IMR-90 (cell line): ENCODE measurements at regions not wholly inside any gene's neighbourhood (a gene's known extent, or its start where the extent isn't known, plus 50 kb on each side); places are given as distances from the start of the nearest gene placed in this dataset.

ENCODE experiments used
- ATAC-seq: fragments of 200-7000 bp; cut with Tn5 transposase; 2 replicates; pipeline ENCODE4 v1.9.1; 2020; ENCODE audit warnings: low read depth, mild to moderate bottlenecking, moderate library complexity
- BruUV-seq: library from RNA; stranded (reverse); fragments of 400-500 nt; replicated peaks from 2 replicates; lab custom pipeline; 2021; lab: Mats Ljungman, UMichigan
- CTCF ChIA-PET: fragments of 300-600 bp; formaldehyde crosslinking; extraction: SDS; loops from one replicate; lab custom pipeline; 2021; ENCODE audit warnings: antibody characterized with exemption; lab: Yijun Ruan, JAX
- POLR2A ChIA-PET: fragments of 300-600 bp; sonication (Branson Sonifier 250); formaldehyde crosslinking; loops from one replicate; lab custom pipeline; 2022; ENCODE audit warnings: antibody characterized with exemption; ENCODE audit not compliant: unreplicated experiment; lab: Charles Lee
- DNase-seq: peaks from one replicate; pipeline ENCODE4 v3.0.0; 2013
- H2AFZ ChIP-seq: replicated peaks from 2 replicates; pipeline ENCODE3; 2013; ENCODE audit warnings: low read length, mild to moderate bottlenecking; ENCODE audit not compliant: poor library complexity
- H2AK5ac ChIP-seq: 2 replicates; pipeline ENCODE4 v1.6.1; 2013; ENCODE audit warnings: low read depth, low read length, inconsistent platforms
- H2AK9ac ChIP-seq: replicated peaks from 2 replicates; pipeline ENCODE3; 2013; ENCODE audit warnings: mild to moderate bottlenecking, low read depth, low read length, moderate library complexity; ENCODE audit not compliant: poor library complexity
- H2BK120ac ChIP-seq: 2 replicates; pipeline ENCODE4 v1.6.1; 2013; ENCODE audit warnings: low read depth, low read length, inconsistent platforms
- H2BK15ac ChIP-seq: 3 replicates; pipeline ENCODE4 v1.6.1; 2013; ENCODE audit warnings: low read depth, low read length, inconsistent platforms
- H2BK20ac ChIP-seq: 2 replicates; pipeline ENCODE4 v1.6.1; 2013; ENCODE audit warnings: low read depth, mild to moderate bottlenecking, inconsistent platforms, low read length, moderate library complexity
- H2BK5ac ChIP-seq: 2 replicates; pipeline ENCODE4 v1.6.1; 2013; ENCODE audit warnings: mild to moderate bottlenecking, low read depth, low read length, inconsistent platforms; ENCODE audit not compliant: poor library complexity, severe bottlenecking
- H3K14ac ChIP-seq: replicated peaks from 2 replicates; pipeline ENCODE4 v1.6.1; 2013; ENCODE audit warnings: low read depth, low read length, inconsistent platforms
- H3K18ac ChIP-seq: 2 replicates; pipeline ENCODE4 v1.6.1; 2013; ENCODE audit warnings: low read depth, low read length, control low read depth
- H3K23ac ChIP-seq: 2 replicates; pipeline ENCODE4 v1.6.1; 2013; ENCODE audit warnings: low read depth, low read length, inconsistent platforms
- H3K27ac ChIP-seq: 2 replicates; pipeline ENCODE4 v1.5.1; 2013; ENCODE audit warnings: mild to moderate bottlenecking, control low read depth, low read length; ENCODE audit not compliant: insufficient read depth
- H3K27me3 ChIP-seq: 2 replicates; pipeline ENCODE4 v1.6.1; 2013; ENCODE audit warnings: low read length; ENCODE audit not compliant: control insufficient read depth, insufficient read depth
- H3K36me3 ChIP-seq: 2 replicates; pipeline ENCODE4 v1.6.1; 2013; ENCODE audit warnings: low read length, mixed read lengths; ENCODE audit not compliant: control insufficient read depth, insufficient read depth
- H3K4ac ChIP-seq: 2 replicates; pipeline ENCODE4 v1.6.1; 2013; ENCODE audit warnings: low read depth, low read length, inconsistent platforms
- H3K4me1 ChIP-seq: 2 replicates; pipeline ENCODE4 v1.6.1; 2013; ENCODE audit warnings: low read length, mixed read lengths; ENCODE audit not compliant: control insufficient read depth, insufficient read depth
- H3K4me2 ChIP-seq: 2 replicates; pipeline ENCODE4 v1.6.1; 2013; ENCODE audit warnings: low read depth, mild to moderate bottlenecking, control low read depth, low read length, moderate library complexity
- H3K4me3 ChIP-seq: 2 replicates; pipeline ENCODE4 v1.5.1; 2013; ENCODE audit warnings: low read depth, mild to moderate bottlenecking, control low read depth, low read length, moderate library complexity; ENCODE audit not compliant: insufficient read depth
- H3K56ac ChIP-seq: 2 replicates; pipeline ENCODE4 v1.6.1; 2013; ENCODE audit warnings: low read length, inconsistent platforms; ENCODE audit not compliant: insufficient read depth; ENCODE audit errors: extremely low read depth
- H3K79me1 ChIP-seq, 2 experiments: 2 replicates each; pipeline ENCODE4 v1.6.1; 2013; ENCODE audit warnings: low read length in 2 of 2, inconsistent platforms in 1 of 2, low read depth in 1 of 2
- H3K9ac ChIP-seq: 2 replicates; pipeline ENCODE4 v1.6.1; 2013; ENCODE audit warnings: low read depth, low read length, control low read depth
- H3K9me1 ChIP-seq: 2 replicates; pipeline ENCODE4 v1.6.1; 2013; ENCODE audit warnings: low read length, inconsistent platforms; ENCODE audit not compliant: insufficient read depth
- H3K9me3 ChIP-seq: 2 replicates; pipeline ENCODE4 v1.6.1; 2013; ENCODE audit warnings: low read length; ENCODE audit not compliant: control insufficient read depth, insufficient read depth
- H4K20me1 ChIP-seq: 2 replicates; pipeline ENCODE4 v1.6.1; 2013; ENCODE audit warnings: low read length, inconsistent platforms; ENCODE audit not compliant: insufficient read depth
- H4K5ac ChIP-seq: 2 replicates; pipeline ENCODE4 v1.6.1; 2013; ENCODE audit warnings: mild to moderate bottlenecking, low read depth, low read length, control low read depth
- H4K8ac ChIP-seq, 2 experiments: 2 replicates each; pipeline ENCODE4 v1.6.1; 2013; ENCODE audit warnings: low read depth in 2 of 2, low read length in 2 of 2, control low read depth in 1 of 2, inconsistent platforms in 1 of 2
- H4K91ac ChIP-seq: 2 replicates; pipeline ENCODE4 v1.6.1; 2013; ENCODE audit warnings: low read depth, low read length, inconsistent platforms; ENCODE audit not compliant: insufficient read depth
- BHLHE40 ChIP-seq: fragments of 150-350 bp; IDR thresholded peaks from 2 replicates; pipeline ENCODE4 v1.6.1; 2016; ENCODE audit warnings: mild to moderate bottlenecking, low read depth, low read length
- CTCF ChIP-seq: conservative IDR thresholded peaks from 2 replicates; pipeline ENCODE4 v1.5.1; 2012; ENCODE audit warnings: mild to moderate bottlenecking, low read depth, low read length, improper control_type of control experiment
- ELK1 ChIP-seq: fragments of 150-350 bp; IDR thresholded peaks from 2 replicates; pipeline ENCODE4 v1.6.1; 2016; ENCODE audit warnings: low read depth, mild to moderate bottlenecking, low read length, moderate library complexity, borderline replicate concordance
- FOS ChIP-seq: fragments of 150-350 bp; IDR thresholded peaks from 2 replicates; pipeline ENCODE4 v1.6.1; 2016; ENCODE audit warnings: low read depth, low read length
- MAFK ChIP-seq: IDR thresholded peaks from 2 replicates; pipeline ENCODE4 v1.6.1; 2012; ENCODE audit warnings: low read depth, low read length, improper control_type of control experiment
- MAZ ChIP-seq: IDR thresholded peaks from 2 replicates; pipeline ENCODE4 v1.6.1; 2012; ENCODE audit warnings: low read depth, mild to moderate bottlenecking, low read length, improper control_type of control experiment, moderate library complexity, borderline replicate concordance
- MXI1 ChIP-seq: IDR thresholded peaks from 2 replicates; pipeline ENCODE4 v1.6.1; 2012; ENCODE audit warnings: low read depth, mild to moderate bottlenecking, low read length, moderate library complexity, borderline replicate concordance
- NFE2L2 ChIP-seq: fragments of 150-350 bp; IDR thresholded peaks from 2 replicates; pipeline ENCODE4 v1.6.1; 2016; ENCODE audit warnings: low read depth, mild to moderate bottlenecking, low read length
- POLR2A ChIP-seq: IDR thresholded peaks from 2 replicates; pipeline ENCODE4 v1.6.1; 2012; ENCODE audit warnings: mild to moderate bottlenecking, low read depth, low read length
- RAD21 ChIP-seq: IDR thresholded peaks from 2 replicates; pipeline ENCODE4 v1.6.1; 2012; ENCODE audit warnings: low read length, improper control_type of control experiment
- SMC3 ChIP-seq: fragments of 150-350 bp; IDR thresholded peaks from 2 replicates; pipeline ENCODE4 v1.6.1; 2016; ENCODE audit warnings: low read depth, mild to moderate bottlenecking, antibody characterized with exemption, low read length, moderate library complexity
- USF2 ChIP-seq: fragments of 150-350 bp; IDR thresholded peaks from 2 replicates; pipeline ENCODE4 v1.6.1; 2017; ENCODE audit warnings: mild to moderate bottlenecking, antibody characterized with exemption, low read length, low read depth
- WGBS, 2 experiments: methylation state at CpG; one replicate each; pipeline versions ENCODE4 v1.1.5 to v1.1.7; 2013; ENCODE audit warnings: missing lambda C conversion rate in 2 of 2; ENCODE audit not compliant: insufficient read length in 1 of 2; ENCODE audit errors: extremely low coverage in 2 of 2; 5-methylcytosine and 5-hydroxymethylcytosine counted together
- dilution Hi-C: fragments of 300-500 bp; cut with HindIII; formaldehyde crosslinking; loops from one replicate; pipeline ENCODE4 v1.14.3; 2018; ENCODE audit warnings: low sequenced_read_pairs; ENCODE audit not compliant: unreplicated experiment
- in situ Hi-C: fragments of 300-500 bp; cut with MboI; formaldehyde crosslinking; loops from 3 replicates; pipeline ENCODE4 v1.14.3; 2019; ENCODE audit warnings: low sequenced_read_pairs, inconsistent platforms, mixed read lengths
- intact Hi-C: fragments of 100-400 bp; cut with micrococcal nuclease; formaldehyde crosslinking; loops from 2 replicates; pipeline ENCODE4 v1.10.0; 2022

- Histone ChIP-seq H2BK120ac (no peak overlapping the region), H2AK5ac (no peak overlapping the region), H3K18ac (no peak overlapping the region), H3K9me3 (peaks cover 6% of the 10 kb centered on the region), H2AK9ac (no peak overlapping the region), H3K9me1 (no peaks in the 10 kb centered on the region), H3K23ac (no peak overlapping the region), H3K36me3 (no peaks in the 10 kb centered on the region), H3K9ac (no peak overlapping the region), H3K4me2 (no peak overlapping the region), H4K8ac (no peak overlapping the region), H3K4me3 (no peak overlapping the region), H3K14ac (no peak overlapping the region), H2BK5ac (no peak overlapping the region), H4K91ac (no peak overlapping the region), H4K5ac (no peak overlapping the region), H3K4ac (no peak overlapping the region), H3K4me1 (no peaks in the 10 kb centered on the region), H2BK20ac (no peak overlapping the region), H3K27ac (no peak overlapping the region), H3K27me3 (no peaks in the 10 kb centered on the region), H3K79me1 (no peaks in the 10 kb centered on the region), H4K20me1 (no peaks in the 10 kb centered on the region), H2BK15ac (no peak overlapping the region), H3K56ac (no peak overlapping the region), H2AFZ (no peak overlapping the region)
- ATAC-seq (no peak), DNase-seq (no peak)
- dilution Hi-C loops (no loop called here), in situ Hi-C loops (no loop called here), intact Hi-C loops (no loop called here)
- no TSS peak for BruUV-seq
- TF ChIP-seq POLR2A (no peak), RAD21 (no peak), CTCF (no peak), NFE2L2 (no peak), USF2 (no peak), FOS (no peak), BHLHE40 (no peak), ELK1 (no peak), MAFK (no peak), MAZ (no peak), SMC3 (no peak), MXI1 (no peak)
- CTCF ChIA-PET = no interaction called here
- WGBS, 2 experiments = no CpG with 5 or more reads among the region's 1 CpG
- POLR2A ChIA-PET = no interaction called here
Observed at GRCh38 chr6:51330971-51331370, 512.3 kb downstream of the TFAP2B start.
